Neural crest cell (in vitro differentiated cells): ENCODE measurements at regions not wholly inside any gene's neighbourhood (a gene's known extent, or its start where the extent isn't known, plus 50 kb on each side); places are given as distances from the start of the nearest gene placed in this dataset.

ENCODE experiments used
- DNase-seq: peaks from one replicate; pipeline ENCODE4 v3.0.0; 2021; ENCODE audit warnings: low read depth, mixed read lengths, low spot score
- H3K27ac Mint-ChIP-seq: one replicate; pipeline ENCODE4 v1.8.0; 2021; ENCODE audit warnings: mild to moderate bottlenecking, mixed read lengths; ENCODE audit not compliant: unreplicated experiment
- H3K27me3 Mint-ChIP-seq: 2 replicates; pipeline ENCODE4 v1.8.0; 2021; ENCODE audit warnings: low read depth, mild to moderate bottlenecking, mixed read lengths
- H3K36me3 Mint-ChIP-seq: 2 replicates; pipeline ENCODE4 v1.8.0; 2021; ENCODE audit warnings: low read depth, mild to moderate bottlenecking, mixed read lengths
- H3K4me1 Mint-ChIP-seq: 2 replicates; pipeline ENCODE4 v1.8.0; 2021; ENCODE audit warnings: mixed read lengths
- H3K4me3 Mint-ChIP-seq: one replicate; pipeline ENCODE4 v1.8.0; 2021; ENCODE audit warnings: mild to moderate bottlenecking, mixed read lengths
- H3K9me3 Mint-ChIP-seq: 2 replicates; pipeline ENCODE4 v1.8.0; 2021; ENCODE audit warnings: mixed read lengths
- CTCF ChIP-seq: fragments of 200-600 bp; sonication (generic); conservative IDR thresholded peaks from 2 replicates; pipeline ENCODE4 v1.5.0; 2021; ENCODE audit warnings: antibody characterized with exemption, mild to moderate bottlenecking

GRCh38 chr6:133631421-133631820, 257.5 kb upstream of the TCF21 start:
- Mint-ChIP-seq H3K9me3 (no peaks in the 10 kb centered on the region), H3K4me1 (no peaks in the 10 kb centered on the region), H3K4me3 (no peak overlapping the region), H3K27me3 (no peaks in the 10 kb centered on the region), H3K27ac (no peak overlapping the region), H3K36me3 (no peaks in the 10 kb centered on the region)
- TF ChIP-seq CTCF, result no peak
- DNase-seq, result no peak

DNA sequence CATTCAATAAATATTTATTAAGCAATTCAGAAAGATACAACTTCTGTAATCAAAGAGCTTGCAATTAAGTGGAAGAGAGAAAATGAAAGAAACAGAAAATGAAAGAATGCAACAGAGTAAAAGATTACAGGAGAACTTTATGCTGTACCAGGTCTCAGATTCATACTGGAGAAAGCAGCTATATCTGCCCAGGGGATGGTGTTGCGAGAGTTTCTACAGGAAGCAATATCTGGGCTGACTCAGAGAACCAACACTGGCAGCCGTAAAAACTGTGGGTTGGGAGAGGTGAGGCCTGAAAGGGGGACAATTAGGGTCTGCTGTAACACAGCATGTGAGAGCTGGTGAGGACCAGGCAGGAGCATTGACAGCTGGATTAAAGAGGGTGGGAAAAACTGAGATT, 256.7 kb upstream of the TCF21 start:
- no peak for DNase-seq
- no peaks in the 10 kb centered on the region for H3K9me3 Mint-ChIP-seq
- TF ChIP-seq CTCF, result no peak
- no peaks in the 10 kb centered on the region for H3K27me3 Mint-ChIP-seq
- no peaks in the 10 kb centered on the region for H3K36me3 Mint-ChIP-seq
- H3K27ac Mint-ChIP-seq, result no peak overlapping the region
- no peak overlapping the region for H3K4me3 Mint-ChIP-seq
- H3K4me1 Mint-ChIP-seq, result no peaks in the 10 kb centered on the region

DNA sequence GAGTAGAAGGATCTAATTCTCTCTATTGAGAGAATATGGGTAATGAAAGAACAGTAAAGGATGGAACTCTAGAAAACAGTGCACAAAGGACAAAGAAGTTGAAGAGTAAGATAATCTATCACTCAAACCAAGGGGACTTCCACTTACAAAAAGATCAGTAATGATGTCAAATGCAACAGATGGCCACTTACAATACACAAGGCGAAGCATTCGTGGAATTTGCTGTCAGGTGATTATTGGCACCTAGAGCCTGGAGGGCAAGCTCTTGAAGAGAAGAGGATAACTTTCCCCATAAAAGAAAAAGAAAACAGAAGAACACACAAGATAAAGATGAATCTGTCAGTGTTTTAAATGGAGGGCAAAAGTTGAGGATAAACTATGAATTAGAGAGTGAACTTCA, 256.0 kb upstream of the TCF21 start:
- Mint-ChIP-seq H3K27me3 (no peaks in the 10 kb centered on the region), H3K4me1 (no peaks in the 10 kb centered on the region), H3K27ac (no peak overlapping the region), H3K9me3 (no peaks in the 10 kb centered on the region), H3K4me3 (no peak overlapping the region), H3K36me3 (no peaks in the 10 kb centered on the region)
- no peak for DNase-seq
- no peak for TF ChIP-seq CTCF

- no peak for TF ChIP-seq CTCF
- no peak overlapping the region for H3K27ac Mint-ChIP-seq
- no peaks in the 10 kb centered on the region for H3K36me3 Mint-ChIP-seq
- no peak for DNase-seq
- no peak overlapping the region for H3K4me3 Mint-ChIP-seq
- peaks cover 6% of the 10 kb centered on the region for H3K9me3 Mint-ChIP-seq
- H3K27me3 Mint-ChIP-seq, result no peaks in the 10 kb centered on the region
- no peaks in the 10 kb centered on the region for H3K4me1 Mint-ChIP-seq
Measured at GRCh38 chr6:133634474-133634873, 254.4 kb upstream of the TCF21 start.

DNA sequence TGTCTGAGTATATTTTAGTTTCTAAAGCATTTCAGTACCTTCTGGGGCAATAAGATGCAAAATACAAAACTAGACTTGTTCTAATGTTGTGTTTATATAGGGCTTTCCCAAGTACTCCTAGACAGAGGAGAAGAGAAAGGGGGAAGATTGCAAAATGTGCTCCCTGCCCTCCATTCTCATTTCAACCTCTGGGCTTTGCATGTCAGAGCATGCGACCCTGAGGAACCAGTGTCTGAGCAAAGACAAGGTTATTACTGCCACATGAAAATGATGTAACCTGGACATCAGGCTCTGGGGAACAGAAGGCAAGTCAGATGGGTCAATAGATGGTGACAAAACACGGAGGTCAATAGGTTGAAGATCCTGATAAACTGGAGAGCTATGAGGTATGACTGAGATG, 253.5 kb upstream of the TCF21 start:
- Mint-ChIP-seq H3K4me3 (no peak overlapping the region), H3K27ac (no peak overlapping the region), H3K36me3 (no peaks in the 10 kb centered on the region), H3K9me3 (peaks cover 6% of the 10 kb centered on the region), H3K4me1 (no peaks in the 10 kb centered on the region), H3K27me3 (no peaks in the 10 kb centered on the region)
- DNase-seq, result no peak
- TF ChIP-seq CTCF, result no peak

DNA sequence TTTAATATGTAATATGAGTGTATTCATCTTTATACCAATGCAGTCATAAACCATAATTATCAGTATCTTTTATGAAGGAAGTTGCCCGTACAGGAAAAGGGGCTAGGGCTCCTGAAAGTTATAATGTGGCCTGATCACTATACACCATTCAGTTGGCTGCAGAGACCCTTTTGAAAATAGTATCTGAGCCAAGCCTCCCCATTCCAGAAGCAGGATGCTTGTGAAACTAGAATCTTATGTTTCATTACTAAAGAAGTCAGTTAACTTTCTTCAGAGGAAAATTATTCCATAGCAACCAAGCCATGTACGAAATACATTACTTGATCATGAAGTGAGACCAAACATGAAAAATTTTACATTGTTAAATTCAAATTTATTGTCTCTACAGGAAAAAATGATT, 251.5 kb upstream of the TCF21 start:
- Mint-ChIP-seq H3K9me3 (peaks cover 6% of the 10 kb centered on the region), H3K27ac (no peak overlapping the region), H3K27me3 (no peaks in the 10 kb centered on the region), H3K36me3 (no peaks in the 10 kb centered on the region), H3K4me3 (no peak overlapping the region), H3K4me1 (no peaks in the 10 kb centered on the region)
- no peak for TF ChIP-seq CTCF
- no peak for DNase-seq
